ENCODE measurements at regions not wholly inside any gene's neighbourhood (a gene's known extent, or its start where the extent isn't known, plus 50 kb on each side); places are given as distances from the start of the nearest gene placed in this dataset.

DNA sequence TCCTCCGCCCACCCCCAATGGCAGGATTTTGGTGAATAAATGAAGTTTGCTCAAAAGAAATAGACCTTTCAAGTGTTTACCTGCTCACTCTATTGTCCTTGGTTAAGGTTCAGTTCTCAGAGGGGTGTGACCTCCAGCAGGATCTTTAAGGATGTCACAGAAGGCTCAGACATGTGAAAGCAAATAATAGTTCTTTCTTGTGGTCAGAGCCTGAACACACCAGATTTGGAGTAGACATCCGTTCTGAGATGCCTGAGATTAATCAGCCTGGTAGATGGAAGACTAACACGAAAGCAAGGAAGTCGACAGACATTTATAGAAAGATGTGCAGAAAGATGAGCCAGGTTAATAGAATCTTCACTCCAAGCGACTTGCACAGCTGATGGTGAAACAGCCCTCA, 557.9 kb upstream of the CDH11 start:
- H3K4me1 ChIP-seq (ENCODE audit: control insufficient read depth, insufficient read depth, low read length) = peaks cover 2% of the 10 kb centered on the region
- WGBS (ENCODE audit: insufficient coverage) = 100% methylated on average over 1 of the region's 5 CpGs
- no peaks in the 10 kb centered on the region for H3K36me3 ChIP-seq (ENCODE audit: control insufficient read depth, insufficient read depth, low read length)
- H3K27me3 ChIP-seq (ENCODE audit: control insufficient read depth, insufficient read depth, low read length) = no peaks in the 10 kb centered on the region
- no peak overlapping the region for H3K4me3 ChIP-seq (ENCODE audit: low read length)
- no peak for DNase-seq
- H3K27ac ChIP-seq (ENCODE audit: low read length) = no peak overlapping the region
- H3K9me3 ChIP-seq (replicated peaks; ENCODE audit: control insufficient read depth, low read depth, low read length) = no peaks in the 10 kb centered on the region

DNA sequence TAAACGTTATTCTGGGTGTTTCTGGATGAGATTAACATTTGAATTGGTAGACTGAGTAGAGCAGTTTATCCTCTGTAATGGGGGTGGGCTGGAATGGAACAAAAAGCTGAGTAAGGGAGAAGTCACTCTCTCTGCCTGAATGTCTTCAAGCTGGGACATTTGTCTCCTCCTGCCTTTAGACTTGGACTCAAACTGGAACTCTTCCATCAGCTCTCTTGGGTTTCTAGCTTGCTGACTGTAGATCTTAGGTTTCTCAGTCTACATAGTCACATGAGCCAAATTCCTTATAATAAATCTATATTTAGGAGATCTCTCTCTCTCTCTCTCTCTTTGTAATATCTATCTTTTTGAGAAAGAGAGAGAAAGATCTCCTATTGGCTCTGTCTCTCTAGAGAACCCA, 553.3 kb upstream of the CDH11 start:
- H3K27me3 ChIP-seq (ENCODE audit: control insufficient read depth, insufficient read depth, low read length) = no peaks in the 10 kb centered on the region
- peak; percentile 77 for DNase-seq
- no peaks in the 10 kb centered on the region for H3K4me1 ChIP-seq (ENCODE audit: control insufficient read depth, insufficient read depth, low read length)
- 14% methylated on average over 1 of the region's 1 CpG for WGBS (ENCODE audit: insufficient coverage)
- peaks cover 2% of the 10 kb centered on the region for H3K9me3 ChIP-seq (replicated peaks; ENCODE audit: control insufficient read depth, low read depth, low read length)
- no peak overlapping the region for H3K27ac ChIP-seq (ENCODE audit: low read length)
- H3K4me3 ChIP-seq (ENCODE audit: low read length) = no peak overlapping the region
- no peaks in the 10 kb centered on the region for H3K36me3 ChIP-seq (ENCODE audit: control insufficient read depth, insufficient read depth, low read length)

GRCh38 chr16:65672960-65673359, 551.1 kb upstream of the CDH11 start:
- no peaks in the 10 kb centered on the region for H3K4me1 ChIP-seq (ENCODE audit: control insufficient read depth, insufficient read depth, low read length)
- DNase-seq = no peak

DNA sequence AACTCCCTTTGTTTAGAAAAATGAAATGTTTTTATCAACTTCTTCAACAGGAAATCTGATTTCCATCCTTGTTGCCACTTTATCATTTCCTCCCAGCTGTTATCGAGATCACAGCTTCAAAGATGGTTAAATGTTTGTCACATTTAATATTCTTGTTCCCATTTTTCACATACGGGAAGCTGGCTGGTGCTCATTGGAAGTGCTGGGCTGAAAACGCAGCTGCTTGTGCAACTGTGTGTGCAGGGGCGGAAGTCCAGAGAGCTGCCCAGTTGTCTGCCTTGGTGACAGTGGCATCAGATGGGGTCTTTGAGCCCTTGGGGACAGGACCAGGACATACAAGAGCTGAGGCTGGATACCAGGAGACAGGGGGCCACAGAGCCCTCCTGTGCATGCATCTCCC, 549.2 kb upstream of the CDH11 start:
- Histone ChIP-seq H3K27ac (ENCODE audit: low read length) (no peak overlapping the region), H3K9me3 (replicated peaks; ENCODE audit: control insufficient read depth, low read depth, low read length) (peaks cover 2% of the 10 kb centered on the region), H3K36me3 (ENCODE audit: control insufficient read depth, insufficient read depth, low read length) (no peaks in the 10 kb centered on the region), H3K27me3 (ENCODE audit: control insufficient read depth, insufficient read depth, low read length) (no peaks in the 10 kb centered on the region), H3K4me1 (ENCODE audit: control insufficient read depth, insufficient read depth, low read length) (peaks cover 5% of the 10 kb centered on the region), H3K4me3 (ENCODE audit: low read length) (no peak overlapping the region)
- no CpG with 5 or more reads among the region's 4 CpGs for WGBS (ENCODE audit: insufficient coverage)
- DNase-seq = no peak

More at GRCh38 chr16:65672960-65673359, 551.1 kb upstream of the CDH11 start:
- H3K27me3 ChIP-seq (ENCODE audit: control insufficient read depth, insufficient read depth, low read length) = no peaks in the 10 kb centered on the region
- no peaks in the 10 kb centered on the region for H3K36me3 ChIP-seq (ENCODE audit: control insufficient read depth, insufficient read depth, low read length)
- 81% methylated on average over 3 of the region's 3 CpGs for WGBS (ENCODE audit: insufficient coverage)
- no peak overlapping the region for H3K27ac ChIP-seq (ENCODE audit: low read length)
- peaks cover 2% of the 10 kb centered on the region for H3K9me3 ChIP-seq (replicated peaks; ENCODE audit: control insufficient read depth, low read depth, low read length)
- H3K4me3 ChIP-seq (ENCODE audit: low read length) = no peak overlapping the region

GRCh38 chr16:65668064-65668595, 546.3 kb upstream of the CDH11 start:
- DNase-seq = no peak
- H3K36me3 ChIP-seq (ENCODE audit: control insufficient read depth, insufficient read depth, low read length) = no peaks in the 10 kb centered on the region
- H3K4me3 ChIP-seq (ENCODE audit: low read length) = no peak overlapping the region
- H3K27me3 ChIP-seq (ENCODE audit: control insufficient read depth, insufficient read depth, low read length) = no peaks in the 10 kb centered on the region
- H3K4me1 ChIP-seq (ENCODE audit: control insufficient read depth, insufficient read depth, low read length) = peaks cover 8% of the 10 kb centered on the region
- H3K27ac ChIP-seq (ENCODE audit: low read length) = no peak overlapping the region
- no CpG with 5 or more reads among the region's 3 CpGs for WGBS (ENCODE audit: insufficient coverage)
- H3K9me3 ChIP-seq (replicated peaks; ENCODE audit: control insufficient read depth, low read depth, low read length) = peaks cover 2% of the 10 kb centered on the region

DNA sequence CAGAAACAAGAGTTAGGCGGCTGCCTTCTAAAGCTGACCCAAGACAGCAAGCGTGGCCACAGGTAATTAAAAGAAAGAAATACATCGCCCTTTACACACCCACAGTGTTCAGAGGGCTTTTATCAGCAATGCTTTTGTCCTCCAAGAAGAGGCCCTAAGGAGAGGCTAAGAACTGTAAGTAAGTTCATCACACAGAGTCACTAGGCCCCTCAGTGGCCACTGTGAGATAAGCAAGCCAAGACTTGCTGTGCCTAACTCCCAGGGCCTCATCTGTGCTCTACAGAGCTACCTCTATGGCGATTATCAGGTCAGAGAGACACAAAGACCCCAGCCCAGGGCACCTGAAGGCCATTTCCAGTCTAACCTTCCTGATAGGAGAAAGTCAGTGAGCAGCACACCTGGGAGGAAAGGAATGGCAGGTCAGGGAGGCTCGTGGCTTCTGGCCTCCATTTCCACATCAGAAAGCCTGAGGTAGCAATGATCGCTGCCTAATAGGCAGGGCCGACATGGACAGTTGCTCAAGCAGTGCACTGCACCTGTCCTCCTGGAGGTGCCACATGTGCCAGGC, 545.2 kb upstream of the CDH11 start:
- no peak overlapping the region for H3K4me3 ChIP-seq (ENCODE audit: low read length)
- H3K36me3 ChIP-seq (ENCODE audit: control insufficient read depth, insufficient read depth, low read length) = no peaks in the 10 kb centered on the region
- no peak overlapping the region for H3K27ac ChIP-seq (ENCODE audit: low read length)
- 92% methylated on average over 5 of the region's 7 CpGs for WGBS (ENCODE audit: insufficient coverage)
- H3K9me3 ChIP-seq (replicated peaks; ENCODE audit: control insufficient read depth, low read depth, low read length) = peaks cover 2% of the 10 kb centered on the region
- H3K4me1 ChIP-seq (ENCODE audit: control insufficient read depth, insufficient read depth, low read length) = peaks cover 8% of the 10 kb centered on the region
- no peaks in the 10 kb centered on the region for H3K27me3 ChIP-seq (ENCODE audit: control insufficient read depth, insufficient read depth, low read length)
- peak; percentile 57 for DNase-seq

GRCh38 chr16:65666132-65666941, 544.5 kb upstream of the CDH11 start:
- H3K9me3 ChIP-seq (replicated peaks; ENCODE audit: control insufficient read depth, low read depth, low read length) = no peaks in the 10 kb centered on the region
- H3K27me3 ChIP-seq (ENCODE audit: control insufficient read depth, insufficient read depth, low read length) = no peaks in the 10 kb centered on the region
- peaks cover 8% of the 10 kb centered on the region for H3K4me1 ChIP-seq (ENCODE audit: control insufficient read depth, insufficient read depth, low read length)
- peak; percentile 45 for DNase-seq
- H3K4me3 ChIP-seq (ENCODE audit: low read length) = no peak overlapping the region
- WGBS (ENCODE audit: insufficient coverage) = 48% methylated on average over 5 of the region's 11 CpGs
- no peaks in the 10 kb centered on the region for H3K36me3 ChIP-seq (ENCODE audit: control insufficient read depth, insufficient read depth, low read length)
- H3K27ac ChIP-seq (ENCODE audit: low read length) = no peak overlapping the region

GRCh38 chr16:65665586-65665985, 543.7 kb upstream of the CDH11 start:
- Histone ChIP-seq H3K9me3 (replicated peaks; ENCODE audit: control insufficient read depth, low read depth, low read length) (no peaks in the 10 kb centered on the region), H3K4me3 (ENCODE audit: low read length) (no peak overlapping the region), H3K4me1 (ENCODE audit: control insufficient read depth, insufficient read depth, low read length) (peaks cover 8% of the 10 kb centered on the region), H3K27me3 (ENCODE audit: control insufficient read depth, insufficient read depth, low read length) (no peaks in the 10 kb centered on the region), H3K36me3 (ENCODE audit: control insufficient read depth, insufficient read depth, low read length) (no peaks in the 10 kb centered on the region), H3K27ac (ENCODE audit: low read length) (no peak overlapping the region)
- WGBS (ENCODE audit: insufficient coverage) = 19% methylated on average over 3 of the region's 3 CpGs
- peak; percentile 75 for DNase-seq

- 93% methylated on average over 2 of the region's 3 CpGs for WGBS (ENCODE audit: insufficient coverage)
- Histone ChIP-seq H3K4me1 (ENCODE audit: control insufficient read depth, insufficient read depth, low read length) (peaks cover 12% of the 10 kb centered on the region), H3K27me3 (ENCODE audit: control insufficient read depth, insufficient read depth, low read length) (no peaks in the 10 kb centered on the region), H3K4me3 (ENCODE audit: low read length) (no peak overlapping the region), H3K9me3 (replicated peaks; ENCODE audit: control insufficient read depth, low read depth, low read length) (no peaks in the 10 kb centered on the region), H3K27ac (ENCODE audit: low read length) (no peak overlapping the region), H3K36me3 (ENCODE audit: control insufficient read depth, insufficient read depth, low read length) (no peaks in the 10 kb centered on the region)
- no peak for DNase-seq
Measured at GRCh38 chr16:65663774-65664173, 541.9 kb upstream of the CDH11 start.

GRCh38 chr16:65662256-65662655, 540.4 kb upstream of the CDH11 start:
- Histone ChIP-seq H3K4me3 (ENCODE audit: low read length) (no peak overlapping the region), H3K27ac (ENCODE audit: low read length) (no peak overlapping the region), H3K9me3 (replicated peaks; ENCODE audit: control insufficient read depth, low read depth, low read length) (no peaks in the 10 kb centered on the region), H3K36me3 (ENCODE audit: control insufficient read depth, insufficient read depth, low read length) (no peaks in the 10 kb centered on the region), H3K27me3 (ENCODE audit: control insufficient read depth, insufficient read depth, low read length) (no peaks in the 10 kb centered on the region), H3K4me1 (ENCODE audit: control insufficient read depth, insufficient read depth, low read length) (peaks cover 20% of the 10 kb centered on the region)
- WGBS (ENCODE audit: insufficient coverage) = no CpG with 5 or more reads among the region's 4 CpGs
- DNase-seq = no peak

Measured in muscle of leg (tissue), 3 donors.